ENCODE measurements at regions not wholly inside any gene's neighbourhood (a gene's known extent, or its start where the extent isn't known, plus 50 kb on each side); places are given as distances from the start of the nearest gene placed in this dataset.

DNA sequence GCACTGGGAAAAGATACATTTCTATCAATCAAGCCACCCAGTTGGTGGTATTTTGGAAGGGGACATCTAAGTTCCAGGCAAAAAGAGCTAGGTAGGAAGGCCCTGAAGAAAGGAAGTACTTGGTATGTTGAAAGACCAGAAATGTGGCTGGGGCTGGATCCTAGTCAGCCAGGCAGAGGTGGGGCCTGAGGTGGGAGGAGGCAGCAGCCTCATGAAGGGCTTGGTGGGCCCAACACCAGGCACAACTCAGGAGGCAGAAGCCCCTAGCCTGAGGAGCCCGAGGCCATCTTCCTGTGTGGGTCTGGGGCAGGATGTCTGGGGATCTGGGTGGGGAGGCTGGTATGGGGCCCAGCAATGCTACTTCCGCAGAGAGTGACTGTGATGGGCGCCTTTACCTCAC, 105.9 kb downstream of the SALL1 start:
- WGBS, 2 donors, result 80 to 82% methylated on average over 3 of the region's 3 CpGs
- no peak overlapping the region for H3K4me3 ChIP-seq (ENCODE audit: low read depth, poor library complexity, severe bottlenecking)
- DNase-seq (ENCODE audit: low spot score in 2 of 2), result peak in 1 of 2 donors; percentile 65
- TF ChIP-seq POLR2A (IDR thresholded peaks at IDR 0.05) (no peak), CTCF (IDR thresholded peaks at IDR 0.05) (no peak)
- intact Hi-C loops (cut with DNase I; ENCODE audit: low total_unique reads), result no loop called here

DNA sequence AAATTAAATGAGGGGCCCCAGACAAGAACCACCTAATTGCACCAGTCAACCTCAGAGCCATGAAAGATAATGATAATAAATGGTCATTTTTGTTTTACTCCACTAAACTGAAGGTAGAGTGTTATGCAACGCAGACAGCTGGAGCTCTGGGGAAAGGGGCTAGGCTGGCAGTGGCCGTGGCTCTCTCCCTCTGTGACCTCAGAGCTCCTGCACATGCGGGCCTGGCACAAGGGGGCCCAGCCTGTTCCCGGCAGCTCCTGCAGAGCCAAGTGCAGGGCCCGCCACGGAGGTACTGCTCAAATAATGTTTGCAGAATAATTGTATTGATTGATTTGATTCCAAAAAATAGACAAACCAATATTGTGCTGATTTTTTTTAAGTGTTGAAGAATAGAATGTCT, 109.5 kb downstream of the SALL1 start:
- DNase-seq (ENCODE audit: low spot score in 2 of 2), result no peak
- intact Hi-C loops (cut with DNase I; ENCODE audit: low total_unique reads), result no loop called here
- 84 to 97% methylated on average over 6 of the region's 6 CpGs for WGBS, 2 donors
- H3K4me3 ChIP-seq (ENCODE audit: low read depth, poor library complexity, severe bottlenecking), result no peak overlapping the region
- no peak for TF ChIP-seq POLR2A (IDR thresholded peaks at IDR 0.05)
- no peak for TF ChIP-seq CTCF (IDR thresholded peaks at IDR 0.05)

DNA sequence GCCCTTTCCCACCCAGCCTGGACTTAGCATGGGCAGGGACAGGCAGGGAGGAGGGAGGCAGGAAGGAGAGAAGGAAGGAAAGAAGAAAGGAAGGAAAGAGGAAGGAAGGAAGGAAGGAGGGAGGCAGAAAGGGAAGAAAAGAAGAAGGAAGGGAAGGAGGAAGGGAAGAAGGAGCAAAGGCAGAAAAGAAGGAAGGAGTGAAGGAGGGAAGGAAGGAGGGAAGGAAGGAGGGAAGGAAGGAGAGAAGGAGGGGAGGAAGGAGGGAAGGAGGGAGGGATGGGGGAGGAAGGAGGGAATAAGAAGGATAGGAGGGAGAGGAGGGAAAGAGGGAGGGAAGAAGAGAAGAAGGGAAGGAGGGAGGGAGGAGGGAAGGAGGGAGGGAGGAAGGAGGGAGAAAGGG, 110.4 kb downstream of the SALL1 start:
- intact Hi-C loops (cut with DNase I; ENCODE audit: low total_unique reads), result no loop called here
- no peak overlapping the region for H3K4me3 ChIP-seq (ENCODE audit: low read depth, poor library complexity, severe bottlenecking)
- no peak for TF ChIP-seq POLR2A (IDR thresholded peaks at IDR 0.05)
- no peak for TF ChIP-seq CTCF (IDR thresholded peaks at IDR 0.05)
- no peak for DNase-seq (ENCODE audit: low spot score in 2 of 2)

DNA sequence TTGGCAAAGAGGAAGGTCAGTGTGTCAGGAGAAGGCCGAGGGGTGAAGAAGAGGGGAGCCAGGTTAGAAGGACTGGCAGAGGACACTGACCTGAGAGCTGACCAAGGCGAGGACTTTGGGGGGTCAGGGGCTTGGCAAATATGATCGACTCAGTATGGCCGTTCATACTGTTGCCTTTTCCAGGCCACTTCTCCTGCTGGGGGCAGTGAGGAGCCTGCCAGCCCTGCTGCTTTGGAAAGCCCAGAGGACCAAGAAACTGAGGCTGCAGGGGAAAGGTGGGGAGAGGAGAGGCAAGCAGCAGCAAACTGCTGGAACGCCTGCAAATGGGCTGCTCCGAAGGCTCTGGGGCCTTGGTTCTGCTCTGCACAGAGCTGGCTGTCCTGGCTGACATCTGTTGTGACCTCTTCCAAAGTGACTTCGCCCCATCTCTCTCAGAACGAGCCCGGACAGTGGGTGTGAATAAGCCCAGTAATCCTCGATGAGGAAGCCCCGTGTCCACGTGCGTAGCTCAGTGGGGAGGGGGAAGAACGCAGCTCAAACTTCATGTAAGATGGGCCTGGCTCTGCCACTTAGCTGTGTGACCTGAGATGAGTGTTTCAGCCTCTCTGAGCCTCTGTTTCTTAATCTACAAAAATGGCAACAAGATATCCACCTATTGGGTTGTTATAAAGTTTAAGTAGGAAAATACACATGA, 111.3 kb downstream of the SALL1 start:
- TF ChIP-seq POLR2A (IDR thresholded peaks at IDR 0.05) (no peak), CTCF (IDR thresholded peaks at IDR 0.05) (no peak)
- intact Hi-C loops (cut with DNase I; ENCODE audit: low total_unique reads), result no loop called here
- 75 to 82% methylated on average over 14 of the region's 14 CpGs for WGBS, 2 donors
- DNase-seq (ENCODE audit: low spot score in 2 of 2), result no peak
- no peak overlapping the region for H3K4me3 ChIP-seq (ENCODE audit: low read depth, poor library complexity, severe bottlenecking)

DNA sequence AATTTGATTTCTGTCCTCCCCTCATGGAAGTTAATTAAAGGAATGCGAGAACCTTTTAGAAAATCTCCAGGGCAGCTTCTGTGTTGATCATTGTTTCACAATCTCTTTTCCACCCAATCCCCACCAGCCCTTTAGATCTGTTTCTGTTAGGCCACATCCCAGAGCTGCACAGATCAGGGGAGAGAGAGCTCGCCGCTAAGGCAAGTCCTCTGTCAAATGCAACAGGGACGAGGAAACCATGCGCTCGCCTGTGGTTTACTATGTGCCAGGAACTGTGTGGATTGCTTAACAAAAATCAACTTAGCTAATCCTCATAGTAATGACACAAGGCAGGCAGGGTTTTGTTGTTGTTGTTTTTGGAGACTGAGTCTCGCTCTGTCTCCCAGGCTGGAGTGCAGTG, 115.4 kb downstream of the SALL1 start:
- H3K4me3 ChIP-seq (ENCODE audit: low read depth, poor library complexity, severe bottlenecking), result no peak overlapping the region
- WGBS, 2 donors, result 85 to 92% methylated on average over 7 of the region's 7 CpGs
- TF ChIP-seq POLR2A (IDR thresholded peaks at IDR 0.05), result no peak
- no peak for TF ChIP-seq CTCF (IDR thresholded peaks at IDR 0.05)
- no peak for DNase-seq (ENCODE audit: low spot score in 2 of 2)
- intact Hi-C loops (cut with DNase I; ENCODE audit: low total_unique reads), result no loop called here

DNA sequence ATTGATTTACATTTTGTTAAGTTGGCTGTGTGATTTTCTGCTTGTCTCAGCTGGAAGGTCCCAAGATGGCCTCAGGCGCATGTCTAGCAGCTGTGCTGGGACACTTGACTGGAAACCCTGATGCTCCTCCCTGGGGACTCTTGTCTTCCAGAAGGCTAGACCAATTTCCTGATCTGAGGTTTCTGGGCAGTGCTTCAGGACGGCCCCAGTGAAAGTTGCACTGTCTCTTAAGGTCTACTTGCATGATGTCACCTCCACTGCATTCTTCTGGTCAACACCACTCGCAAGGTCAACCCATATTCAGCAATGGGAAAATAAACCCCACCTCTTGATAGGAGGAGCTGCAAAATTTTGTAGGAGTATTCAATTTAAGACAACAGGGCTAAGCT, 116.0 kb downstream of the SALL1 start:
- TF ChIP-seq CTCF (IDR thresholded peaks at IDR 0.05), result no peak
- no peak for TF ChIP-seq POLR2A (IDR thresholded peaks at IDR 0.05)
- 66 to 71% methylated on average over 3 of the region's 3 CpGs for WGBS, 2 donors
- DNase-seq (ENCODE audit: low spot score in 2 of 2), result no peak
- no peak overlapping the region for H3K4me3 ChIP-seq (ENCODE audit: low read depth, poor library complexity, severe bottlenecking)
- intact Hi-C loops (cut with DNase I; ENCODE audit: low total_unique reads), result no loop called here
